ENCODE measurements at regions not wholly inside any gene's neighbourhood (a gene's known extent, or its start where the extent isn't known, plus 50 kb on each side); places are given as distances from the start of the nearest gene placed in this dataset.

DNA sequence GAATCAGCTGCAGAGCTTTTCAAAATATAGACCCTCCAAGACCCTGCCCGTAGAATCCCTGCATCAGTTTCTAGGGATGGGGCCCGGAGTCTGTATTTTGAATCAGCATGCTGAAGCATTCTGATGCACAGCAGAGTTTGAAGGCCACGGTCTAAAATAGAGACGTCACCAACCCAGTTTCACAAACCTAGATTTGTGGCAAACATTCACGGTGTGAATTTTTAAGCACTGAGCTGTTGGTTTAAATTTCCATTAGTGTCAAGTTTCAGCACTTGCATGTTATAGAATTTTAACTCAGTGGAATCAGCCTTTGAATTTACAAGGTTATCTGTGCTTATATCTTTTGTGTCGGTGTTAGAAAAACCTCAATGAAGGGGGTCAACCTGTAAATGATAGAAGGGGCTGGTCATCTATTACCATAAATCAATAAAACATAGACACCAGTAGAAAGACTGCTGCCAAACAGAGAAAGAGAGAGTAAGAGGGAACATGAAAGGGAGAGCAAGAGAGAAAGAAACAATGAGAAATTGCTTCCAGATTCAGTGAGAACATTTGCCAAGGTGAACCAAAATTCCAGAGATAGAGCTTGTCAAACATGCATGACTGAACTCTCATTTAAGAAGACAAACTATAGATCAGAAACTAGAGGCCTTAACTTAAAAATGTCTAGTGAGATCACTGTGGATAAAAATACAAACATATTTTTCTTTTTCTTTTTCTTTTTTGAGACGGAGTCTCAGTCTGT is 414.9 kb downstream of the ZSWIM6 start:
- TF ChIP-seq, protein P1, sequence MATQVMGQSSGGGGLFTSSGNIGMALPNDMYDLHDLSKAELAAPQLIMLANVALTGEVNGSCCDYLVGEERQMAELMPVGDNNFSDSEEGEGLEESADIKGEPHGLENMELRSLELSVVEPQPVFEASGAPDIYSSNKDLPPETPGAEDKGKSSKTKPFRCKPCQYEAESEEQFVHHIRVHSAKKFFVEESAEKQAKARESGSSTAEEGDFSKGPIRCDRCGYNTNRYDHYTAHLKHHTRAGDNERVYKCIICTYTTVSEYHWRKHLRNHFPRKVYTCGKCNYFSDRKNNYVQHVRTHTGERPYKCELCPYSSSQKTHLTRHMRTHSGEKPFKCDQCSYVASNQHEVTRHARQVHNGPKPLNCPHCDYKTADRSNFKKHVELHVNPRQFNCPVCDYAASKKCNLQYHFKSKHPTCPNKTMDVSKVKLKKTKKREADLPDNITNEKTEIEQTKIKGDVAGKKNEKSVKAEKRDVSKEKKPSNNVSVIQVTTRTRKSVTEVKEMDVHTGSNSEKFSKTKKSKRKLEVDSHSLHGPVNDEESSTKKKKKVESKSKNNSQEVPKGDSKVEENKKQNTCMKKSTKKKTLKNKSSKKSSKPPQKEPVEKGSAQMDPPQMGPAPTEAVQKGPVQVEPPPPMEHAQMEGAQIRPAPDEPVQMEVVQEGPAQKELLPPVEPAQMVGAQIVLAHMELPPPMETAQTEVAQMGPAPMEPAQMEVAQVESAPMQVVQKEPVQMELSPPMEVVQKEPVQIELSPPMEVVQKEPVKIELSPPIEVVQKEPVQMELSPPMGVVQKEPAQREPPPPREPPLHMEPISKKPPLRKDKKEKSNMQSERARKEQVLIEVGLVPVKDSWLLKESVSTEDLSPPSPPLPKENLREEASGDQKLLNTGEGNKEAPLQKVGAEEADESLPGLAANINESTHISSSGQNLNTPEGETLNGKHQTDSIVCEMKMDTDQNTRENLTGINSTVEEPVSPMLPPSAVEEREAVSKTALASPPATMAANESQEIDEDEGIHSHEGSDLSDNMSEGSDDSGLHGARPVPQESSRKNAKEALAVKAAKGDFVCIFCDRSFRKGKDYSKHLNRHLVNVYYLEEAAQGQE (IDR thresholded peaks at IDR 0.05; ENCODE audit: insufficient read depth in 1 of 2, low read depth in 2 of 2, low read length in 2 of 2): no peak
- TF ChIP-seq TAF1 (IDR thresholded peaks at IDR 0.05; ENCODE audit: borderline replicate concordance, insufficient read depth, low read length) (no peak), POLR2AphosphoS5 (IDR thresholded peaks at IDR 0.05; ENCODE audit: low read depth, low read length) (no peak), FOXP2 (optimal IDR thresholded peaks at IDR 0.05; ENCODE audit: borderline replicate concordance, extremely low read depth, extremely low read length, insufficient read depth) (no peak), SIN3A (IDR thresholded peaks at IDR 0.05; ENCODE audit: borderline replicate concordance, insufficient read depth, low read length) (no peak)

DNA sequence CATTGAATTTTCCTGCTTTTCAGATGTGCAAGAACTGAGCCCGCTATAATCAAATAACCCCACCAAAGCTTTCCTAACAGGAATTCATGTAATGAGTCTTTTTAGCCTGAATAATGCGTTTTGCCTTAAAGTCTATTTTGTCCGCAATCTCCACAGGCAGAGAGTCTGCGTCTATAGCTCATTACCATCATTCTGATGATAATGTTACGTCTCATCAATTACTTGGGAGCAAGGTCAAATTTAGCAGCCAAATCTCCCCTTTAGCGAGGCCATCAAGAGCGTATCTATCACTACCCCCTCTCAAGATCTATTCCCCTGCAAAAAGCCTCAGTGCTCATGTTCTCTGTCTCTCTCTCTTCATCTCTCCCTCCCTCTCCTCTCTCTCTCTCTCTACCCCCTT is 416.1 kb downstream of the ZSWIM6 start:
- TF ChIP-seq TAF1 (IDR thresholded peaks at IDR 0.05; ENCODE audit: borderline replicate concordance, insufficient read depth, low read length) (no peak), POLR2AphosphoS5 (IDR thresholded peaks at IDR 0.05; ENCODE audit: low read depth, low read length) (no peak), FOXP2 (optimal IDR thresholded peaks at IDR 0.05; ENCODE audit: borderline replicate concordance, extremely low read depth, extremely low read length, insufficient read depth) (no peak), SIN3A (IDR thresholded peaks at IDR 0.05; ENCODE audit: borderline replicate concordance, insufficient read depth, low read length) (no peak)
- TF ChIP-seq, protein P1 (IDR thresholded peaks at IDR 0.05; ENCODE audit: insufficient read depth in 1 of 2, low read depth in 2 of 2, low read length in 2 of 2): no peak

DNA sequence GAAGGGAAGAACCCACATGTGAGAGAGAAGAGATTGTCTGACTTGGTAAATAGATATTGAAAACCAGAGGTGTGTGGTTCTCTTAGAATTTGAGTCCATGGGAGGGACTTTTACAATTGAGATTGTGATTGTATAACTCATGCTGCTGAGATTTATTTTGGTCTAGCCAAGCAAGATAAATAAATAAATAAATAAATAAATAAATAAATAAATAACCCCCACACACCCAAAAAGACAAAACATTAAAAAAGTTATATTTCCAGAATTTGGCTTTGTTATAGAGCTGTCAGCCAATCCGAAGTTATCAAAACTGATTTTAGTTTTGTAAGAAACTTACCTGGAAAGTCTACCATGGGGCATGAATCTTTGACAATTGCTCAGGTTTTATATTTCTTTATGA is 416.6 kb downstream of the ZSWIM6 start:
- TF ChIP-seq, protein P1 (IDR thresholded peaks at IDR 0.05; ENCODE audit: insufficient read depth in 1 of 2, low read depth in 2 of 2, low read length in 2 of 2): no peak
- TF ChIP-seq FOXP2 (optimal IDR thresholded peaks at IDR 0.05; ENCODE audit: borderline replicate concordance, extremely low read depth, extremely low read length, insufficient read depth) (no peak), SIN3A (IDR thresholded peaks at IDR 0.05; ENCODE audit: borderline replicate concordance, insufficient read depth, low read length) (no peak), POLR2AphosphoS5 (IDR thresholded peaks at IDR 0.05; ENCODE audit: low read depth, low read length) (no peak), TAF1 (IDR thresholded peaks at IDR 0.05; ENCODE audit: borderline replicate concordance, insufficient read depth, low read length) (no peak)

DNA sequence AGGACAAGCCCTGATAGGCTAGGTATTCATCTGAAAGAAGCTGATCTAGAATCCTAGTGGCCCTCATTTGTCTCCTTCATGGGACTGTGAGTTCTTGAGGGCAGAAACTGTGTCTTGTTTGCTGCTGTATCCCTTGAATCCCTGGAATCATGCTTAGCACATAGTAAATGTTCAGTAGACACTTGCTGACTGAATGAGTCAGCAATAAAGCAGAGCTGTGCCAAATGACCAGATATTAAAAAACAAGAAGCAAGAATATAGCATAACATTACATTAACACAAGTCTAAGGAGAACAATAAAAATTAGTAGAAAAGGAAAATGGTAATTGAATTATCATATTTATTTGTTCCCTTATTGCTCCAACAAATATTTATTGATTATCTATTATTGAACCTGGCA is 420.5 kb downstream of the ZSWIM6 start:
- TF ChIP-seq FOXP2 (optimal IDR thresholded peaks at IDR 0.05; ENCODE audit: borderline replicate concordance, extremely low read depth, extremely low read length, insufficient read depth) (no peak), TAF1 (IDR thresholded peaks at IDR 0.05; ENCODE audit: borderline replicate concordance, insufficient read depth, low read length) (no peak), POLR2AphosphoS5 (IDR thresholded peaks at IDR 0.05; ENCODE audit: low read depth, low read length) (no peak), SIN3A (IDR thresholded peaks at IDR 0.05; ENCODE audit: borderline replicate concordance, insufficient read depth, low read length) (no peak)
- TF ChIP-seq, protein P1 (IDR thresholded peaks at IDR 0.05; ENCODE audit: insufficient read depth in 1 of 2, low read depth in 2 of 2, low read length in 2 of 2): no peak

All from PFSK-1 (cell line).